ENCODE measurements at regions not wholly inside any gene's neighbourhood (a gene's known extent, or its start where the extent isn't known, plus 50 kb on each side); places are given as distances from the start of the nearest gene placed in this dataset.
A peak's percentile ranks its signal among the peaks of the same experiment; 100 is the strongest.

DNA sequence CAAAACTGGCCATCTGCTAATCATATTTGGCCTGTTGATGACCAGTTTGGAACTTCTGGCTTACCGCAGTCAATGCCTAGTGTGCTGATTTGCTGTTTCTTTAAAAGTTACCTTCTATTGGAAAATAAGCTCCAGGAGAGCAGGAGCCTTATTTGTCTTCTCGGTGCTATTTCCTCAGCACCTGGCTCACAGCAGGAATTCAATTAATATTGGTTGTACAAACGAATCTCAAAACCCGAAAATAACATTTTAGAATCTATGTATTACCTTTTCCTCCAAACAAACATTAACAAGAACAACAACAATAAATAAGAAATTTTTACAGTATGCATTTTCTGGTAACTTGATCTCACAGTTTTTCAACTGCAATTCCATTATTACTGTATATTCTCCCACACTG lies 1080.7 kb upstream of the MAP3K7 start:
- DNase-seq: no peak

DNA sequence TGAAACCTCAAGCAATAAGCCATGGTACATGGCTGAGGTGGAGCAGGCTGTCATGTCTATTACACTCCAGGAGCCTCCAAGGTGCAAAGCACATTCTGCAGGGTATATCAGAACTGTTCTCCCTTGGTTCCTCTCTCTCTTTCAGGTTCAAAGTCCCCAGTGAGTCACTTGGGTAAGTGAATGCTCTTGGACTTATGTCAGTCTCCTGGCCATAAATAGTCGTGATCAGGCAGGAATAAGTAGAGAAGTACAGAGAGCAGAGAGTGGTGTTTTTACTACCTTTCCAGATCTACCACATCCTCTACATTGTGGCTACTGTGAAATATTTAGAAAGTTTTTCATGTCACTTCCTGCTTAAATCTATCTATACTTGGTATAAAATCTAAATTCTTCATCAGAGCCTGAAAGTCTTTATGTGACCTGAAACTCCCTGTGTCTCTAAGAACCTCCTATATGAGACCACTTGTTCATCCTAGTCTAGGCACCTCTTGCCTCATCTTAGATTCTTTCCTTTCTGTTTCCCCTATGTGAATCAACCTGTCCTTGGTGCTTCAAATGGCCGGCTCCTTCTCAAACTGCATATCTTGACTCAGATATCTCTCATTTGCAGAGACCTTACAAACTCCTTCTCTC lies 1077.6 kb upstream of the MAP3K7 start:
- DNase-seq: no peak

DNA sequence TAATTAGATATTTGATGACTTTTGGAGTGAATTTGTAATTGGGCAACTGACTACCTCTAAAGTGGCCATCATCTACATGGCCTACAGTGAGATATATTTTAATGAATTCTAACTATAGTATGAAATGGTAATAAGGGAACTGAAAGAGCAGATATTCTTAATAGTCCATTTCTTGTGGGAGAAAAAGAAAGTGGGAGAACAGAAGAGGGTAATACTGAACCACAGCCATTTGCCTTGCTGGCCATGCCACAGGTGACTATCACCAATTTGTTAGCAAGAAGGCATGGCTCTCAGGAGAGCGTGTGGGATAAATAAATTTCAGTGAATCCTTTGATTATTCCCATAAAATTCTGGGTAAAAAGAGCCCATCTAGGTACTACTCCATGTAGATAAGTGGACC lies 1074.0 kb upstream of the MAP3K7 start:
- no peak for DNase-seq

DNA sequence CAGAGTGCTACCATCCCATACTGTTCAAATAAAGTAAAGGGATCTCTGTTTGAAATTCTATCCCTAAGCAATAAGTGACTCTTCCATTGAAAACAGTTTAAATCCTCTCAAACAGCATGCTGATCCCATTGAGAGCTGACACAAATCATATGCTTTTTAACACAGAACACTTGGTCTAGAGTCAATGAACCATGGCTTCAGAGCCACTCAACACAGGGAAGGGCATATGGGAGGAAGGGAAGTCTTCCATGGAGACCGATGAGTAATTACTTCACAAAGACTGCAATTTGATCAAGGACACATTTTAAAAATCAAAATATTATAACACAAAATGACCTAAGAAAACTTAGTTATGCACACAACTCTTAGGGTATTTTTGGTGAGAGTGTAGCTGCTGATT lies 1073.0 kb upstream of the MAP3K7 start:
- peak; percentile 59 for DNase-seq

DNA sequence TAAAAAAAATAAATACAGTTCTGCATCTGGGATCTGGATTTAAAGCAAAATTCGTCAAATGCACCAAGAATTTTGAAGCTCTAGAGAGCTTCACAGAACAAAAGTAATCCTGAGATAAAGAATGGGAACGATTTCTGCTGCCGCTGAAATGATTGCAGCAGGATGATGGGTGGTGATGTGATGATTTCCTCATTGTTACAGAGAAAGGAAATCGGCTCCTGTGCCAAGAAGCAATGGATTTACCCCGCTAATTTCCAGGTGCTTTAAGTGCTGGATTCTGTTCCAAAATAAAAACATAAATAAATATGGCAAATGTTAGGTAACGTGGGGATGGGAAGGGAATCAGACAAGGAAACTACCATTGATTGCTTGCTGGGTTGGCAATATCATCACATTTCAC lies 1067.9 kb upstream of the MAP3K7 start:
- no peak for DNase-seq

DNA sequence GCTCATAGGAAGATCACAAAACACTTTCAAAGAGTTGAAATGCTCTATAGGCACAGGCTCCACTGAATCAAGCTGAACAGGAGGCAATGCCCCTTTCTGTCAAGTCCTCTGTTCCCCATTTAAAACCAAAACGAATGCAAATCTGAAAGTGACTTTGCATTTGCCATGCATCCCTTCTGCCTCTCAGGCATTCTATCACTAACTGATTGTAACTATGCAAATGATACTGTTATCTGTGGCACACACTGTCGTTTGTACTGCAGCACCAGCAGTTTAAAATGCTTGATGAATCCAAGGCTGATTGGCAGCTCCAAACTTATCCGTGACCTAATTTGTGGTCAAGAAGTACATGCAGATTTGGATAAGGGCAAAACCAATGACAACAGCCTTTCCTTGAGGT lies 1067.5 kb upstream of the MAP3K7 start:
- no peak for DNase-seq

DNA sequence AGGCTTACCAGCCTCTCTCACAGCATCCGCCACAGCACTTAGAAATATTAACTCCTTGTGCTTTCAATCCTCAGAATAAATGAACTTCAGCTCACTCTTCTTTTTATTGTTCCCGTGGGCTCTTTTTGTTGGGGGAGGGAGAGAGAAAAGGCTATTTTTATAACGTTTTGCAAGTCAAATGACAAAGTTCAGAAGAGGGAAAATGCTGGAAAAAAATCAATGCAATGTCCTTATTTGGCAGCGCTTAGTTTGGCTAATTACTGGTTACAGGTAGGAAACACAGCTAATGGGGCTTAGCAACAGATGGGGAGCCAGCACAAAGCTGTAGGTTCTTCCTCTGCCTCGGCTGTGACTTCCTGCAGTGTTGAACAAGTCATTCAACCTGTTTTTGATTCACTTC lies 1067.0 kb upstream of the MAP3K7 start:
- no peak for DNase-seq

DNA sequence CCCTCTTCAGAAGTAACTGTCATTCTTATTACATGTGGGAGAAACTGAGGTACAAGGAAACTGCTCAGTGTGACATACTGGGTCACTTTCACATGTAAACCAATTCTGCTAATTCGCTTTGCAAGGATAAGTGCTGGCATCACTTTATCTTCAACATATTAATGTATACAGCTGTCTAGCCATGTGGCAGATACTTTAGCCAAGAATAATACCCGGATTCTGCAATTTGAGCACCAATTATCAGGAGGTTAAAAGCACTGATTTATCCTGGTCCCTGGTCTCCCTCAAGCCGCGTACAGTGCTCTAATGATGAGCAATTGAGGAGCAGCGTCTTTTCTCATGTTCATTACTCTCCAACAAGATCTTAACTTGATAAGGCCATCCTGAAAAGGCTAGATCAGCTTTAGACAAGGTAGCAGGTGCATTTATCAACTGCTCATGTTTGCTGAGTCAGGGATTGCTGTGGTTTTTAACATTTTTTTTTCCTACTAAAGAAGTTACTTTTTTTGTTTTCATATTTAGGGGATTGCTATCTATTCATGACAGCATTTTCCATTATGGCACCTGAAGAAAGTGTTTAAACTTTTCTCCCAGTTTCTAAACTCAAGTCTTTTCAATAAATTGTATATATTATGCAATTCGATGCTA lies 1066.3 kb upstream of the MAP3K7 start:
- no peak for DNase-seq

DNA sequence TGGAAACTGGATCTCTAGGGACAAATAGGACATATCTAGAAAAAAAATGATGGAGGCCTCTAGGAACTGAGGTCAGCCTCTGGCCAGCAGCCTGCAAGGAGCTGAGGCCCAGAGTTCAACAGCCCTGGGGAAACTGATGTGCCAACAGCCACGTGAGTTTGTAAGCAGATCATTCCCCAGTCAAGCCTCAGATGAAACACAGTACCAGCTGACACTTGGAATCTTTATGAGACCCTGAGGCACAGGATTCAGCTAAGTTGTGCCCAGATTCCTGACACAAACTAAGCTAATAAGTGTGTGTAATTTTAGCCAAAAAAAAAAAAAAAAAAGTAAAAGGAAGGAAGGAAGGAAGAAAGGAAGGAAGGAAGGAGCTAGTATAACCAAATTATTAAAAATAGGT lies 1059.8 kb upstream of the MAP3K7 start:
- no peak for DNase-seq

DNA sequence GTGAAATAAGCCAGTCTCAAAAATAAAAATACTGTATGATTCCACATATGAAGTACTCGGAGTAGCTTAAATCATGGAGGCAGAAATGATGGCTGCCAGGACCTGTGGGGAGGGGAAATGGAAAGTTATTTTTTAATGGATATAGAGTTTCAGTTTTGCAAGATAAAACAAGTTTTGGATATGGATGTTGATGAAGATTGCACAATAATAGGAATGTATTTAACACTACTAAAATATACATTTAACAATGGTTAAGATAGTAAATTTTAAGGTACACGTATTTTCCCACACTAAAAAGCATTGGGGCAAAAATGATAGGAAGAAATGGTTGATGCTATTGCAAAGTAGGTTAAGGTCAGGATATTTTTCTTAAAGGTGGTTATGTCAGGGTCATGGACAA lies 1058.9 kb upstream of the MAP3K7 start:
- DNase-seq: no peak

DNA sequence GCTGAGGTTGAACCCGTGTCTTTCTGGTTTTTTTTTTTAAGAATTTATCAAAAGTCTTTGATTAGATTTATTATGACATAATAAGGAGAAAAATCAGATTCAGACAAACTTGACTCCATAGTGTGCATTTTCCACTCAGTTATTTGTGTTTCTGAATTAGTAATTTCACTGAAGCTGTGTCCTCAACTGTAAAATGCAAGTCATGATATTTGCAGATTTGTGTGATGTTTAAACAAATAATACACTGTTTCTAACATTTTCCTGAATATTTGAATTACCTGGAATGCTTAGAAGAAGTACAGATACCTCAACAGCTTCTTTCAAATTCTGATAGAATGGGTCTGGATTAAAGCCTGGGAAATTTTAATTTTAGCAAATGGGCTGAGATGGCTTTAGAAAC lies 1050.3 kb upstream of the MAP3K7 start:
- no peak for DNase-seq

DNA sequence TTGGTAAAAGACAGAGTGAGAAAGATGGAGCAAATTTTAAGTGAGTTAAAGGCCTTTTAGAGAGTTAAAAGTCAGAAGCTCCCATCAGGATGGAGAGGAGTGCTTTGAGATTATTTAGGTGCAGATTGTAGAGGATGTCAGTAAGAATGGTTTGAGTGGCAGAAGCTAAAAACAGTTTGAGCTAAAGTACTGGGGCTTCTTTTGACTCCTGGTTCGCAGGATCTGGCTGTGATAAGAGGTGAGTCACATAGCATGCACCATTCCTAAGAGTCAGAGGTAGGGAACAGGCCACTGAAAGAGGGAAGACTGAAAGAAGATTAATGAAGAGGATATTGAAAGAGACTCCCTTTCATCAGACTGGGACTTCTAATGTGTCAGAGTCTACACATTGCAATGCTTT lies 1047.9 kb upstream of the MAP3K7 start:
- no peak for DNase-seq

DNA sequence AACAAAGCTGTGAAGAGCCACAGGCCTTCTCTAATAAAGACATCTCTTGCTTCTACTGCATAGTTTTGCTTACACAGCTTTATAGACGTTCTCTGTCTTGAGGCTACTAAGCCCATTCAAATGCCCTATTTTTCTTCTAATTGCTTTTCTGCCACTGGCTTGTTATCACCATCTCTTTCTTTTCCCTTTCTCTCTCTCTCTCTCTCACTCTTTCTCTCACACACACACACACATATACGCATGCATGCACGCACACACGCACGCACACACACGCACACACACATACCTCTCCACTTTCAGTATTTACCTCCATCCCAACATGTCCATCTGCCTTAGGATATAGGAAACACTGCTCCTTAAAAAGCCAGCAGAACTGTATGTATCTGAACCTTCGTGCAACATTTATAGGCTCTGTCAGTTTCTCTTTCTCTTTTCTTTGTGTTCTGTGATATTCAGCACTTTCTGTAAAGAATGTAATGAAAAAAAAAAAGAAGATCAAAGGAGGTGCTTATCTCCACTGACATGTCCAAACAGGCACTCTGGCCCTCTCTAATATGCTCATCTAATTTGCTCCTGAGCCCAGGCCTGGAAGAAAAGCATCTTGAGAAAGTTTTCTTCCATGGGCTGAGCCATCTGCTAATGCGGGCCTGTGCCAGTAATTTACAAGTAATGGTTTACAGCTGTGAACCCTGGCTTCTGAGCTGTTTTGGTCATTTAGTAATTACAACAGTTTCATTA lies 1046.7 kb upstream of the MAP3K7 start:
- DNase-seq: no peak

DNA sequence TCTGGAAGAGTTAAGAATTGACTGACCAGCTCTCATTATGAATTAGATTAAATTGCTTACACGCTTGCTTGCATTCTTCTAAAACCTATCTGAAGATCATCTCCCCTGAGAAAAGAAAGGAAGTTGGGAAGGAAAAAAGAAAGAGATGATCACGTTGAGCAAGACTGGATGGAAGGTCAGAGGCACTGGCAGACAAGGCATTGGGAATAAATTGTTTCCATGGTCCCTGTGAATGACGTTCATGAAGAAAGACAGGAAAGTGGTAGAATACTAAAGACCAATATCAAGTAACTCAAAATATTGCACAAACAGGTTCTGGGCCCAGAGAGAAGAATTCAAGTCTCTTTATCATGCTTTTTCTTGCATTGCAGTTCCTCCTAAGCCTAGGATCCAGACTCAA lies 1045.4 kb upstream of the MAP3K7 start:
- no peak for DNase-seq

DNA sequence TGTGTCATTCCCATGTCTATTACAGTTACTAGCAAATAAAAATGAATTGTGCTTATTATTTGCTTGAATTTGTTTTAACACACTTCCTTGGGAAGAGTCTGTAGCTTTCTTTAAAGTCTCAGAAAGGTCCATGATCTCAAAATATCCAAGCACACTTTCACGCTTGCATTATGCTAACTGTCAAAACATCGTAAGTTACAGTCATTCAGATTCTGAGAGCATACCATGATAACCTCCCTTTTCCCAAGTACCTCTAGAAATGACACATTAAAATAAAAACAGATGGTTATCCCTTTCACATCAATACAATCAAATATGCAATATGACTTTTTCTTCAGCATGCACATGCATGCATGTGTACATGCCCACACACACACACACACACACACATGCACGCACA lies 1044.4 kb upstream of the MAP3K7 start:
- DNase-seq: no peak

DNA sequence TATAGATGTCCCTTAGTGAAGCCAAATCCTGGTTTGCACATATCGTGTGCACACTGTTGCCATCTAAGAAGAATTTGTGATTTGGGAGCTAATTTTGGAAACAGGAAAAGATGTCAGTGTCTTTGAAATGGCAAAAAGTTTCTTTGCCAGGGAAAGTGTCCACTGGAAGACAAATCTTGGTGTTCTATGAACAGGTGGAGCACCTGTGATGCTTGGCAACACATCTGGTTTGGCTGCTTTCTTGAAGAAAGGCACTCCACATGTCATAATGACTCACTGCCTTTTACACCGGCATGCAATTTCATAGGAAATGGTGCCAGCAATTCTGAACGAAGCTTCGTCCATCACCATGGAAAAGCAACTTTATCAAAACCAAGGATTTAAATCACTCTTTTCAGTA lies 1040.0 kb upstream of the MAP3K7 start:
- DNase-seq: peak; percentile 15

DNA sequence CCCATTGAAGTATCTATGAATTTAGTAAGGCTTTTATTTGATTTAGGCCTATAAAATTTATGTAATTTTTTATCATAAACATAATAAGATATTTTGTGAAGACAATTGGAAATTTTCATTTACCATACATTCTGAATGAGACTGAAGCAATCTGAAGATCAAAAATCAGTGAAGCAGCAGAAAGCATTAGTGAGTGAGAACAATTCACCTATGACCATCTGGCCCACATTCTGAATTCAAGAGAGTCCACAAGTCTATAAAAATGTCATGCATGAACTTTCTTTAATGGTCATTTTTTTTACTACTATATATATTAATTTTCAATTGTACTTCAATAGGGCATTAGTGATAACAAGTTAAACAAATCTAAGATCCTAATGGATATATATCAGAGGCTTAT lies 1026.6 kb upstream of the MAP3K7 start:
- DNase-seq: no peak

DNA sequence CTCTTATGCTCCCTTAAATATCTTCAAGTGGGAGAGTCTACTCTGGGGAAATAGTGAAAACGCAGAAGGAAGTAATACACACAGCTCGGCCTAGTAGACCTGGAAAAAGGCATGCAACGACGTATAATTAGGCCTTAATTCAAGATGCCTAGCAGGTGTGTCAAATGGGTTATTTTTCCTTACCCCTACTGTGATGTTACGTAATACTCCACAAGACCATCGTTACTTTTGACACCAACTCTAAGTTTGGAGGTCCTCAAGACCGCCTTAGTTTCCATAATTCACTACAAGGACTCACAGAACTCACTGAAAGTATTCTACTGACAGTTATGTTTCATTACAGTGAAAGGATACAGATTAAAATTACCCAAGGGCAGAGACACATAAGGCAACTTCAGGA lies 1024.3 kb upstream of the MAP3K7 start:
- DNase-seq: no peak

DNA sequence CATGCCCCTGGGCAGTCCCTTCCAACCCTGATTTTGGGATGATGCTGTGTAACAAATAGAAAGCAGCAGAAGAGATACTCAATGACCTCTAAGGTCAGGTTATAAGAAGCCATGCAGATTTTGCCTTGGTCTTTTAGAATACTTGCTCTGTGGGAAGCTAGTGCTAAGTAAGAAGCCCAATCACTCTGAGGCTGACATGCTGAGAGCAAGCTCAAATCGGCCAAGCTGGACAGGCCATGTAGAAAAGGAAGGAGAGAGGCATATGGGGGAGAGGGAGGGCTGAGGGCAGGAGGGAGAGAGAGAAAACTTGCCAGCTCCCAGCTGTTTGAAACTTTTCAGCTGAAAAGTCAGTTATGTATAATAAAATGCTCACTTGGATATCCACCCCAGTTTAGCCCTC lies 1021.6 kb upstream of the MAP3K7 start:
- DNase-seq: no peak

DNA sequence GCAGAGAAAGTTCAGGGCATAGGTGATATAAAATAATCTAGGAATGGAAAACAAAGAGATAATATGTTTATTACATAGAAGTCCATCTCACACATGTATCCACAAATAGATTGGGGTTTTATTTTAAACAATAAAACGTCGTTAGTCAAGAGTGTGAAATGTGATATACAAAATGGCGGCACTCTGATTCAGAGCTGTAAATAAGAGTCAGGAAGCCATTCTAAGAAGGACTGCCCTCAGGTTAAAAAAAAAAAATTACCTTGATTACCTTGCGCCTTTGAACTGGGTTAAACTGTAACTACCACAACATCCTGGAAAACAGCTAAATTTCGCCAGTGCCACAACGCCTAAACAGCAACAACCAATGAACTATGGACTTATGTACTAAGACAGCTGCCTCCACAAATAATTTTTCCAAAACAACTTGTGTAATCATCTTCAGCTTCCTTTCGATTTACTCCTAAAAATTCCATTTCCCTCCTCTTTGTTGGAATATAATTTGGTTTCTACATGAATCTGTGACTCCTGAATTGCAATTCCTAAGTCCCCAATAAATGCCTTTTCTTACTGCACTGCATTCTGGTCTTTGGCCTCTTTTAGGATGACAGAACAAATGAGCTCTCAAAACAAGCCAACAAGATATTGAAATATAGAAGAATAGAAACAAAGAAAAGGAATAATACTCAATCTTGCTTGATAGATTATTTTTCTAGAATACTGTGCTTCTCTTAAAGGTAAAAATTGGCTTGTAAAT lies 1019.5 kb upstream of the MAP3K7 start:
- DNase-seq: no peak

DNA sequence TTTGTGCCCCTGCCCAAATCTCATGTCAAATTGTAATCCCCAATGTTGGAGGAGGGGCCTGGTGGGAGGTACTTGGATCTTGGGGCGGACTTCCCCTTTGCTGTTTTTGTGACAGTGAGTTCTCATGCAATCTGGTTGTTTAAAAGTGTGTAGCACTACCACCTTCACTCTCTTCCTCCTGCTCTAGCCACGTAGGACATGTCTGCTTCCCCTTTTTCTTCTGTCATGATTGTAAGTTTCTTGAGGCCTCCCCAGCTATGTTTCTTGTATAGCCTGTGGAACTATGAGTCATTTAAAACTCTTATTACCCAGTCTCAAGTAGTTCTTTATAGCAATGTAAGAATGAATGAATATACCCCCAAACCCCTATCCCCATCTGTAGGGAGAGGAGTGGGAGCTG lies 1013.7 kb upstream of the MAP3K7 start:
- no peak for DNase-seq

DNA sequence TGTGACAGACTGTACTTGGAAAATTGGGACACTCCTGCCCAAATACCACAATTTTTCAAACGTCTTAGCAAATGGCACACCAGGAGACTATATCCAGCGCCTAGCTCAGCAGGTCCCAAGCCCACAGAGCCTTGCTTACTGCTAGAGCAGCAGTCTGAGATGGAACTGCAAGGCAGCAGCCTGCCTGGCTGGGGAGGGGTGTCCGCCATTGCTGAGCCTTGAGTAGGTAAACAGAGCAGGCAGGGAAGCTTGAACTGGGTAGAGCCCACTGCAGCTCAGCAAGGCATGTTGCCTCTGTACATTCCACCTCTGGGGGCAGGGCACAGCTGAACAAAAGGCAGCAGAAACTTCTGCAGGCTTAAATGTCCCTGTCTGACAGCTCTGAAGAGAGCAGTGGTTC lies 1003.3 kb upstream of the MAP3K7 start:
- DNase-seq: no peak

DNA sequence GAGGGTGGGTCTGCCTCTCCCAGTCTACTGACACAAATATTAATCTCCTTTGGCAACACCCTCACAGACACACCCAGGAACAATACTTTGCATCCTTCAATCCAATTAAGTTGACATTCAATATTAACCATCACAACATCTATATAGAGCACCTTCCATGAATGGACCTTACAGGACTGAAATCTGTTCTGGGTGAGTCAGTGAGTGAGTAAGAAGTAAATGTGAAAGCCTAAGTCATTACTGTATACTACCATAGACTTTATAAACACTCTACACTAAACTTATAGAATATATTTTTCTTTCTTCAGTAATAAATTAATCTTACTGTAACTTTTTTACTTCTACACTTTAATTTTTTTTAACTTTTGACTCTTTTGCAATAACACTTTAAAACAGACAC lies 993.8 kb upstream of the MAP3K7 start:
- no peak for DNase-seq

DNA sequence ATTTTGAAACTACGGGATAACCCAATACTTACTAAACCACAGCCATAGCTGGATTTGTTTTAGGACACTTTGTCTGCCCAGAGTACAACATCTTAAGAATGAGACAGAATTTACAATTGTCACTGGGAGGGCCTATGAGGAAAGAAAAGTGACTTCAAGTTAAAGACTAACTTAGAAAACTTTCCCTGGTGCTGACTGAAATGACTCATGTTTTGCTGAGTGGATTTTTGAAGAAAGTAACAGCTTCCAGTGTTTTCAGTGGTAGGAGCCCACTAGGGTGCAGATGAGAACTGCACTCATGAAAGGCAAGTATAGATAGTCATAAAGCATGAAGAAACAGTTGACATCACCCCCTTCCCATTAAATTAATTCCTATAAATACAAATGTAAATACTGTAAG lies 988.2 kb upstream of the MAP3K7 start:
- no peak for DNase-seq
